AG20443 (cell line): ENCODE measurements at regions not wholly inside any gene's neighbourhood (a gene's known extent, or its start where the extent isn't known, plus 50 kb on each side); places are given as distances from the start of the nearest gene placed in this dataset.

Experiments
- DNase-seq: peaks from one replicate; pipeline ENCODE4 v3.0.0; 2012; ENCODE audit warnings: low spot score, mixed read lengths

- DNase-seq, result no peak
Measured at GRCh38 chr2:41062336-41062735, 610.4 kb upstream of the SLC8A1 start.

GRCh38 chr2:41066168-41066567 is 614.3 kb upstream of the SLC8A1 start:
- DNase-seq, result no peak

GRCh38 chr2:41068740-41069139 is 616.9 kb upstream of the SLC8A1 start:
- no peak for DNase-seq

- no peak for DNase-seq
Measured at GRCh38 chr2:41078341-41078740, 626.5 kb upstream of the SLC8A1 start.

- no peak for DNase-seq
Measured at GRCh38 chr2:41079011-41079410, 627.1 kb upstream of the SLC8A1 start.

- no peak for DNase-seq
Measured at GRCh38 chr2:41084321-41084720, 632.4 kb upstream of the SLC8A1 start.

- DNase-seq, result no peak
Measured at GRCh38 chr2:41087946-41088345, 636.1 kb upstream of the SLC8A1 start.

- DNase-seq, result no peak
Measured at GRCh38 chr2:41101281-41101680, 649.4 kb upstream of the SLC8A1 start.

- no peak for DNase-seq
Measured at GRCh38 chr2:41109744-41110143, 657.9 kb upstream of the SLC8A1 start.

- DNase-seq, result no peak
Measured at GRCh38 chr2:41111836-41112627, 660.1 kb upstream of the SLC8A1 start.

GRCh38 chr2:41116106-41116797 is 664.4 kb upstream of the SLC8A1 start:
- DNase-seq, result no peak

GRCh38 chr2:41119489-41119888 is 667.6 kb upstream of the SLC8A1 start:
- no peak for DNase-seq

- DNase-seq, result no peak
Measured at GRCh38 chr2:41123341-41123740, 671.5 kb upstream of the SLC8A1 start.

- DNase-seq, result no peak
Measured at GRCh38 chr2:41127351-41127750, 675.5 kb upstream of the SLC8A1 start.

- DNase-seq, result no peak
Measured at GRCh38 chr2:41129988-41130387, 678.1 kb upstream of the SLC8A1 start.

- DNase-seq, result no peak
Measured at GRCh38 chr2:41137031-41137430, 685.1 kb upstream of the SLC8A1 start.

- no peak for DNase-seq
Measured at GRCh38 chr2:41141146-41141791, 689.4 kb upstream of the SLC8A1 start.

- DNase-seq, result no peak
Measured at GRCh38 chr2:41142478-41142877, 690.6 kb upstream of the SLC8A1 start.

- no peak for DNase-seq
Measured at GRCh38 chr2:41145066-41145465, 693.2 kb upstream of the SLC8A1 start.

GRCh38 chr2:41149054-41149453 is 697.2 kb upstream of the SLC8A1 start:
- no peak for DNase-seq

- DNase-seq, result no peak
Measured at GRCh38 chr2:41151746-41152145, 699.9 kb upstream of the SLC8A1 start.

GRCh38 chr2:41152318-41152717 is 700.4 kb upstream of the SLC8A1 start:
- DNase-seq, result no peak

- no peak for DNase-seq
Measured at GRCh38 chr2:41160439-41160838, 708.5 kb upstream of the SLC8A1 start.
